ENCODE measurements at regions not wholly inside any gene's neighbourhood (a gene's known extent, or its start where the extent isn't known, plus 50 kb on each side); places are given as distances from the start of the nearest gene placed in this dataset.

GRCh38 chr5:4911646-4912403 lies 228.3 kb upstream of the ADAMTS16 start:
- TF ChIP-seq POLR2AphosphoS5 (IDR thresholded peaks at IDR 0.05; ENCODE audit: low read depth) (no peak), CTCF (IDR thresholded peaks at IDR 0.05; ENCODE audit: insufficient read depth, low read length) (no peak), GABPA (IDR thresholded peaks at IDR 0.05; ENCODE audit: low read depth) (no peak), SPI1 (IDR thresholded peaks at IDR 0.05; ENCODE audit: borderline replicate concordance, low read depth) (no peak), REST (IDR thresholded peaks at IDR 0.05; ENCODE audit: insufficient replicate concordance, low read depth) (no peak)
